Embryonic facial prominence (tissue), 1 donor: ENCODE measurements at regions not wholly inside any gene's neighbourhood (a gene's known extent, or its start where the extent isn't known, plus 50 kb on each side); places are given as distances from the start of the nearest gene placed in this dataset.

ENCODE experiments used
- DNase-seq: peaks from one replicate; pipeline ENCODE4 v3.0.0-alpha.2; 2016; ENCODE audit errors: extremely low spot score

- no peak for DNase-seq
Measured at GRCh38 chr1:244974106-244974505, 109.8 kb upstream of the HNRNPU start.

- no peak for DNase-seq
Measured at GRCh38 chr1:244971552-244972216, 107.3 kb upstream of the HNRNPU start.

GRCh38 chr1:244970744-244971551 lies 106.6 kb upstream of the HNRNPU start:
- DNase-seq, result peak; percentile 81

GRCh38 chr1:244970236-244970743 lies 105.9 kb upstream of the HNRNPU start:
- peak; percentile 95 for DNase-seq

GRCh38 chr1:244969355-244970235 lies 105.3 kb upstream of the HNRNPU start:
- peak; percentile 91 for DNase-seq

- DNase-seq, result no peak
Measured at GRCh38 chr1:244968881-244969280, 104.5 kb upstream of the HNRNPU start.

- DNase-seq, result no peak
Measured at GRCh38 chr1:244968471-244968871, 104.1 kb upstream of the HNRNPU start.

- no peak for DNase-seq
Measured at GRCh38 chr1:244967159-244967558, 102.8 kb upstream of the HNRNPU start.

- no peak for DNase-seq
Measured at GRCh38 chr1:244965185-244966030, 101.1 kb upstream of the HNRNPU start.

- no peak for DNase-seq
Measured at GRCh38 chr1:244964112-244964971, 100.0 kb upstream of the HNRNPU start.

- no peak for DNase-seq
Measured at GRCh38 chr1:244963231-244963826, 99.0 kb upstream of the HNRNPU start.

- DNase-seq, result no peak
Measured at GRCh38 chr1:244962130-244962529, 97.8 kb upstream of the HNRNPU start.

GRCh38 chr1:244960904-244961303 lies 96.6 kb upstream of the HNRNPU start:
- no peak for DNase-seq

- no peak for DNase-seq
Measured at GRCh38 chr1:244958593-244958992, 94.2 kb upstream of the HNRNPU start.

- no peak for DNase-seq
Measured at GRCh38 chr1:244957525-244957924, 93.2 kb upstream of the HNRNPU start.

- no peak for DNase-seq
Measured at GRCh38 chr1:244957122-244957521, 92.8 kb upstream of the HNRNPU start.

- DNase-seq, result no peak
Measured at GRCh38 chr1:244955661-244956060, 91.3 kb upstream of the HNRNPU start.

- DNase-seq, result no peak
Measured at GRCh38 chr1:244954359-244954758, 90.0 kb upstream of the HNRNPU start.

- DNase-seq, result no peak
Measured at GRCh38 chr1:244953901-244954300, 89.6 kb upstream of the HNRNPU start.

- DNase-seq, result no peak
Measured at GRCh38 chr1:244952940-244953339, 88.6 kb upstream of the HNRNPU start.
